Endothelial cell of umbilical vein (primary cell): ENCODE measurements at regions not wholly inside any gene's neighbourhood (a gene's known extent, or its start where the extent isn't known, plus 50 kb on each side); places are given as distances from the start of the nearest gene placed in this dataset.

Experiments used
- BruUV-seq: library from RNA; stranded (reverse); fragments of 400-500 nt; replicated peaks from 2 replicates; lab custom pipeline; 2021; lab: Mats Ljungman, UMichigan
- CTCF ChIA-PET: fragments of 300-600, 350-600 bp; sonication (Branson Sonifier 250); formaldehyde crosslinking; loops from one replicate; lab custom pipeline; 2021; ENCODE audit warnings: antibody characterized with exemption, inconsistent platforms; lab: Charles Lee
- POLR2A ChIA-PET: fragments of 300-600, 350-600 bp; sonication (Branson Sonifier 250); formaldehyde crosslinking; loops from one replicate; lab custom pipeline; 2021; ENCODE audit warnings: antibody characterized with exemption, inconsistent platforms; lab: Charles Lee
- DNase-seq: peaks from one replicate; pipeline ENCODE4 v3.0.0-alpha.2; 2011; ENCODE audit warnings: low read depth, low spot score
- FAIRE-seq: peaks from 2 replicates; lab custom pipeline; 2011; peaks lifted over from hg19 to GRCh38; lab: Jason Lieb, UNC
- H2AFZ ChIP-seq: 2 replicates; pipeline ENCODE4 v1.6.0; 2012; ENCODE audit warnings: low read depth, low read length, control low read depth, inconsistent platforms
- H3K27ac ChIP-seq: 2 replicates; pipeline ENCODE4 v1.5.1; 2011; ENCODE audit warnings: low read depth, mild to moderate bottlenecking, control low read depth, low read length, moderate library complexity; ENCODE audit not compliant: insufficient read depth
- H3K27me3 ChIP-seq, 2 experiments: 2 replicates each; pipeline versions ENCODE4 v1.6.0 to v1.6.1; 2011; ENCODE audit warnings: low read length in 2 of 2, mixed read lengths in 1 of 2; ENCODE audit not compliant: control insufficient read depth in 2 of 2, insufficient read depth in 2 of 2
- H3K36me3 ChIP-seq, 2 experiments: 2 replicates in 1 of 2; 3 replicates in 1 of 2; pipeline ENCODE4 v1.5.1; 2011; ENCODE audit warnings: low read length in 2 of 2, mild to moderate bottlenecking in 1 of 2, moderate library complexity in 1 of 2; ENCODE audit not compliant: control insufficient read depth in 2 of 2, insufficient read depth in 2 of 2; ENCODE audit errors: extremely low read depth in 1 of 2
- H3K4me1 ChIP-seq: 3 replicates; pipeline ENCODE4 v1.5.1; 2011; ENCODE audit warnings: mild to moderate bottlenecking, low read length; ENCODE audit not compliant: control insufficient read depth, insufficient read depth; ENCODE audit errors: extremely low read depth
- H3K4me2 ChIP-seq: 2 replicates; pipeline ENCODE4 v1.6.1; 2011; ENCODE audit warnings: low read length, control low read depth, mixed read lengths; ENCODE audit not compliant: insufficient read depth
- H3K4me3 ChIP-seq, 3 experiments: fragments of 200-600 bp in 1 of 3; sonication (generic), shearing (Covaris generic) in 1 of 3; replicated peaks in 1 of 3; 2 replicates each; pipeline ENCODE4 v1.5.1; 2011 to 2016; ENCODE audit warnings: control low read depth in 3 of 3, low read length in 3 of 3, mild to moderate bottlenecking in 2 of 3, inconsistent platforms in 1 of 3, low read depth in 1 of 3, moderate library complexity in 1 of 3; ENCODE audit not compliant: insufficient read depth in 1 of 3
- H3K79me2 ChIP-seq: 2 replicates; pipeline ENCODE4 v1.6.0; 2012; ENCODE audit warnings: low read length, inconsistent platforms; ENCODE audit not compliant: control insufficient read depth, insufficient read depth
- H3K9ac ChIP-seq: replicated peaks from 2 replicates; pipeline ENCODE3; 2011; ENCODE audit warnings: low read length, control low read depth; ENCODE audit not compliant: insufficient read depth; ENCODE audit errors: extremely low read depth
- H3K9me1 ChIP-seq: replicated peaks from 3 replicates; pipeline ENCODE4 v1.6.0; 2011; ENCODE audit warnings: mild to moderate bottlenecking, low read length; ENCODE audit not compliant: control insufficient read depth, insufficient read depth; ENCODE audit errors: extremely low read depth
- H3K9me3 ChIP-seq: replicated peaks from 2 replicates; pipeline ENCODE4 v1.5.1; 2012; ENCODE audit warnings: low read length, inconsistent platforms; ENCODE audit not compliant: control insufficient read depth, insufficient read depth
- H4K20me1 ChIP-seq: replicated peaks from 2 replicates; pipeline ENCODE3; 2011; ENCODE audit warnings: mild to moderate bottlenecking, low read length; ENCODE audit not compliant: control insufficient read depth, insufficient read depth; ENCODE audit errors: extremely low read depth
- EZH2 ChIP-seq: IDR thresholded peaks from 2 replicates; pipeline ENCODE4 v1.6.1; 2012; ENCODE audit warnings: borderline replicate concordance, low read depth, mild to moderate bottlenecking, moderate library complexity, low read length, inconsistent platforms; ENCODE audit not compliant: severe bottlenecking
- FOS ChIP-seq: IDR thresholded peaks from 2 replicates; pipeline ENCODE4 v1.6.1; 2011; ENCODE audit warnings: mild to moderate bottlenecking, low read length, moderate library complexity, borderline replicate concordance; ENCODE audit not compliant: insufficient read depth
- GATA2 ChIP-seq: IDR thresholded peaks from 2 replicates; pipeline ENCODE4 v1.7.0; 2011; ENCODE audit warnings: low read depth, mild to moderate bottlenecking, moderate library complexity, mixed read lengths, low read length; ENCODE audit not compliant: insufficient read length, insufficient read depth
- JUN ChIP-seq: IDR thresholded peaks from 2 replicates; pipeline ENCODE4 v1.6.1; 2011; ENCODE audit warnings: borderline replicate concordance, low read depth; ENCODE audit not compliant: insufficient read length, insufficient read depth
- MYC ChIP-seq: IDR thresholded peaks from one replicate; pipeline ENCODE4 v1.6.1; 2011; ENCODE audit warnings: mild to moderate bottlenecking, low read depth, low read length
- POLR2A ChIP-seq: IDR thresholded peaks from 2 replicates; pipeline ENCODE4 v1.6.1; 2012; ENCODE audit warnings: low read depth, mild to moderate bottlenecking, control low read depth, low read length
- POLR2AphosphoS5 ChIP-seq: IDR thresholded peaks from 2 replicates; pipeline ENCODE4 v1.6.1; 2012; ENCODE audit warnings: low read depth, mild to moderate bottlenecking, control low read depth, low read length, moderate library complexity; ENCODE audit not compliant: insufficient read depth
- dilution Hi-C: fragments of 300-500 bp; cut with MboI; formaldehyde crosslinking; loops from one replicate; pipeline ENCODE4 v1.15.0; 2019; ENCODE audit warnings: low sequenced_read_pairs; ENCODE audit not compliant: extremely low pct_ligation_motif_present
- intact Hi-C: fragments of 100-400 bp; cut with micrococcal nuclease; formaldehyde crosslinking; loops from one replicate; pipeline ENCODE4 v1.10.0; 2022
- TF ChIP-seq, protein P1 (sequence below): IDR thresholded peaks from 2 replicates; pipeline ENCODE4 v1.6.1; 2011; ENCODE audit not compliant: insufficient read depth, insufficient read length
- TF ChIP-seq, protein P2 (sequence below), 2 donors: IDR thresholded peaks; 1 replicate in 1 of 2; 2 replicates in 1 of 2; pipeline ENCODE4 v1.5.1; 2011; ENCODE audit warnings: low read length in 2 of 2, mild to moderate bottlenecking in 2 of 2, moderate library complexity in 2 of 2, control low read depth in 1 of 2, inconsistent platforms in 1 of 2, low read depth in 1 of 2; ENCODE audit not compliant: insufficient read depth in 1 of 2; ENCODE audit errors: extremely low read depth in 1 of 2

DNA sequence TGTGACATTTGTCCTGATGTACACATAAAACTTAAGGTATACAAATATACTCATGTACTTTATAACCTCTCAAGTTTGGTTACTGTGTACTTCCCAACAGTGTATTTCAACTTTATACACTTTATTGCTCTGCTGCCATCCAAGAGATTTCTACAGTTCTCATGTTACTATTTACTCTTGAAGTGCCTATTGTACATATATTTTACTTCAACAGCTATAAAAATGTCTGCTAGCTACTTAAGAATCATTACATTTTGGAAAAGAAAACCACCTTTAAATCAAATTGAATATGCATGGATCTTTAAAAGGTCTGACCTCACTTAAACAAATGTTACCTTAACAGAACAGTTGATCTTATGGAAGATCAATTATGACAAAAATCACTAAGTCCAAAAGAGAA, 1056.4 kb downstream of the ADGRL3 start:
- no peak for TF ChIP-seq JUN
- TF ChIP-seq, protein P1, sequence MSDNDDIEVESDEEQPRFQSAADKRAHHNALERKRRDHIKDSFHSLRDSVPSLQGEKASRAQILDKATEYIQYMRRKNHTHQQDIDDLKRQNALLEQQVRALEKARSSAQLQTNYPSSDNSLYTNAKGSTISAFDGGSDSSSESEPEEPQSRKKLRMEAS = no peak
- TF ChIP-seq EZH2 = no peak
- TF ChIP-seq FOS = no peak
- no TSS peak for BruUV-seq
- Histone ChIP-seq H3K9me3 (peaks cover 11% of the 10 kb centered on the region), H3K4me2 (no peak overlapping the region), H2AFZ (no peak overlapping the region), H3K27me3 (no peaks in the 10 kb centered on the region), H3K27ac (no peak overlapping the region), H3K36me3 (no peaks in the 10 kb centered on the region), H3K4me1 (no peaks in the 10 kb centered on the region), H3K9me1 (no peaks in the 10 kb centered on the region), H4K20me1 (no peaks in the 10 kb centered on the region), H3K9ac (no peak overlapping the region), H3K79me2 (no peaks in the 10 kb centered on the region), H3K4me3 (no peak overlapping the region)
- ChIA-PET CTCF (no interaction called here), POLR2A (no interaction called here)
- DNase-seq (no peak), FAIRE-seq (no peak)
- intact Hi-C loops = no loop called here
- dilution Hi-C loops = no loop called here

DNA sequence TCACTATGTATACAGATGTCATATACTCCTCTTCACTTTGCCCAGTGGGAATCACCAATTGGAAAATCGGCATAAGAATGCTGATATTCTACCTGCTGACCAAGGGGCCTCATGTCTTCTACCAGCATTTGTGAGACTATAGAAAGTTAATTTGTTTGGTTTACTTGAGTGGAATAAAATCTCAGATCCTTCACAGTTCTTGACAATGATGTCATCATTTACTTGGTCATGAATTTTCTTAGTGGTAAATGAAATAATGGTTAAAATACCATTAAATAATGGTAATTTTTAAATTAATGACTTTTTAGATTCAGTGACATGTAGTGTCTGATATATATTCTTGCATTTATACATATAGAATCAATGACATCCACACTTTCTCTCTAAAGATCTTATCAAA, 1052.6 kb downstream of the ADGRL3 start:
- H3K9me1 ChIP-seq = no peaks in the 10 kb centered on the region
- intact Hi-C loops = no loop called here
- peaks cover 8% of the 10 kb centered on the region for H3K9me3 ChIP-seq
- H3K4me2 ChIP-seq = no peak overlapping the region
- H3K4me3 ChIP-seq = no peak overlapping the region
- CTCF ChIA-PET = no interaction called here
- DNase-seq (no peak), FAIRE-seq (no peak)
- TF ChIP-seq POLR2AphosphoS5 (no peak), MYC (no peak), JUN (no peak), GATA2 (no peak), EZH2 (no peak), POLR2A (no peak), FOS (no peak)
- TF ChIP-seq, protein P2, sequence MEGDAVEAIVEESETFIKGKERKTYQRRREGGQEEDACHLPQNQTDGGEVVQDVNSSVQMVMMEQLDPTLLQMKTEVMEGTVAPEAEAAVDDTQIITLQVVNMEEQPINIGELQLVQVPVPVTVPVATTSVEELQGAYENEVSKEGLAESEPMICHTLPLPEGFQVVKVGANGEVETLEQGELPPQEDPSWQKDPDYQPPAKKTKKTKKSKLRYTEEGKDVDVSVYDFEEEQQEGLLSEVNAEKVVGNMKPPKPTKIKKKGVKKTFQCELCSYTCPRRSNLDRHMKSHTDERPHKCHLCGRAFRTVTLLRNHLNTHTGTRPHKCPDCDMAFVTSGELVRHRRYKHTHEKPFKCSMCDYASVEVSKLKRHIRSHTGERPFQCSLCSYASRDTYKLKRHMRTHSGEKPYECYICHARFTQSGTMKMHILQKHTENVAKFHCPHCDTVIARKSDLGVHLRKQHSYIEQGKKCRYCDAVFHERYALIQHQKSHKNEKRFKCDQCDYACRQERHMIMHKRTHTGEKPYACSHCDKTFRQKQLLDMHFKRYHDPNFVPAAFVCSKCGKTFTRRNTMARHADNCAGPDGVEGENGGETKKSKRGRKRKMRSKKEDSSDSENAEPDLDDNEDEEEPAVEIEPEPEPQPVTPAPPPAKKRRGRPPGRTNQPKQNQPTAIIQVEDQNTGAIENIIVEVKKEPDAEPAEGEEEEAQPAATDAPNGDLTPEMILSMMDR (IDR thresholded peaks at IDR 0.05; ENCODE audit: extremely low read depth in 1 of 2, insufficient read depth in 1 of 2, low read depth in 1 of 2, low read length in 2 of 2) = no peak
- TF ChIP-seq, protein P1 = no peak
- BruUV-seq = no TSS peak
- H3K79me2 ChIP-seq = no peaks in the 10 kb centered on the region
- POLR2A ChIA-PET = no interaction called here
- H3K27me3 ChIP-seq = no peaks in the 10 kb centered on the region
- H3K9ac ChIP-seq = no peak overlapping the region
- H4K20me1 ChIP-seq = no peaks in the 10 kb centered on the region
- no peaks in the 10 kb centered on the region for H3K36me3 ChIP-seq
- dilution Hi-C loops = no loop called here
- H3K27ac ChIP-seq = no peak overlapping the region
- no peaks in the 10 kb centered on the region for H3K4me1 ChIP-seq
- H2AFZ ChIP-seq = no peak overlapping the region
